NCI-H345 (cell line): ENCODE measurements at regions not wholly inside any gene's neighbourhood (a gene's known extent, or its start where the extent isn't known, plus 50 kb on each side); places are given as distances from the start of the nearest gene placed in this dataset.

Source experiments
- DNase-seq: peaks from one replicate; lab custom pipeline; 2025; lab: John Stamatoyannopoulos, UW

- DNase-seq, result no peak
These were observed 83.2 kb downstream of the CEBPB start for GRCh38 chr20:50273601-50274491.

- DNase-seq, result no peak
These were observed 84.2 kb downstream of the CEBPB start for GRCh38 chr20:50274570-50275430.

DNA sequence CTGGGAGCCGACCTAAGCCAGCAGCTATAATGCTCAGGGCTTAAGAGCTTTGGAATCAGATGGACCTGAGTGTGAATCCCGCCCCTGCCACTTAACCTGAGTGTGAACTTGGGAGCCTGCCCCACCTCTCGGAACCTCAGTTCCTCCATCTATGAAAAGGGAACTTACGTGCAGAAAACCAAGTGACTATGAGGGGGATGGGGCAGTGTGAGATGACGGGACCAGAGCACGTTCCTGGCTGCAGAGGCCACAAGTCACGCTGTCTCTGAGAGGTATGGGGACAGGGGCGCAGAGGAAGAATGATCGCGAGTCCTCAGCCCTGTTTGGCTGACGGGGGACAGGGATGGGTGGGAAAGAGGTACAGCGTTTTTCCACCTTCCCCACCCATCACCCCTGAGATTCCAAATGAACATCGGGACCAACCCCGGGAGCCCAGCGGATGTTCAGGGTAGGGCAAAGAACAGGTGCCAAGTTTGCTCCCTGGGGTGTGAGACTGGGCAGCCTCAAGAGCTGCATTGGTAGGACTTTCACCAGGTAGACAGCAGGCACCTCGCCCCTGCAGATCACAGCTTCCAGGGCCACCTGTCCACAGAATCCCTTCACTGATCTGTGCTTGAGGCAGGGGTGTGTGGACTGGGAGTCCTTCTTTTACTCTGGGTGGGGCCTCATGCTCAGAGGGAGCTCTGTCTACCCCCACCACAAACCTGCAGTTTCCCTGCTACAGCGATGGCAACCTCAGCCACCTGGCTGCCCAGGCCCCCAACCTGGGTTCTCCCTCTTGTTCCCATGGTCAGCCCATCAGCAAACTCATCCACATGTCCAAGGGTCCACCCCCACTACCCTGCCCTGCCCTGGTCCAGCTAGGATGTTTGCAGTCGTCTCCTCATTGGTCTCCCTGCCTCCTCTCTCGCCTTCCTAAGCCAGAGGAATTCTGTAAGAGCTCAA, 85.8 kb downstream of the CEBPB start:
- DNase-seq, result no peak

DNA sequence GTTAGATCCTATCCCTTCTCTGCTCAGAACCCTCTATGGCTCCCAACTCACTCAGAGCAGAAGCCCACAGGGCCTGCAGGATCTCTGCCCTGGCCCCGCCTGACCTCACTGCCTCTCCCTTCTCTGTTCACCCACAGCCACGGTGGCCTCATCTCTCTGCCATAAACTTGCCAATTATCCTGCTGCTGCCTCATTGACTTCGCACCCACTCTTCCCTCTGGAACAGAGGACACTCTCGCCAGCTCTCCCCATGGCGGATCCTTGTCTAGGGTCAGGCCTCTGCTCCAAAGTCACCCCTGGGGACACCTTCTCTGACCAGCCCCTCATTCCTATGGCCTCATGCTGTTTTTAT, 86.4 kb downstream of the CEBPB start:
- no peak for DNase-seq

DNA sequence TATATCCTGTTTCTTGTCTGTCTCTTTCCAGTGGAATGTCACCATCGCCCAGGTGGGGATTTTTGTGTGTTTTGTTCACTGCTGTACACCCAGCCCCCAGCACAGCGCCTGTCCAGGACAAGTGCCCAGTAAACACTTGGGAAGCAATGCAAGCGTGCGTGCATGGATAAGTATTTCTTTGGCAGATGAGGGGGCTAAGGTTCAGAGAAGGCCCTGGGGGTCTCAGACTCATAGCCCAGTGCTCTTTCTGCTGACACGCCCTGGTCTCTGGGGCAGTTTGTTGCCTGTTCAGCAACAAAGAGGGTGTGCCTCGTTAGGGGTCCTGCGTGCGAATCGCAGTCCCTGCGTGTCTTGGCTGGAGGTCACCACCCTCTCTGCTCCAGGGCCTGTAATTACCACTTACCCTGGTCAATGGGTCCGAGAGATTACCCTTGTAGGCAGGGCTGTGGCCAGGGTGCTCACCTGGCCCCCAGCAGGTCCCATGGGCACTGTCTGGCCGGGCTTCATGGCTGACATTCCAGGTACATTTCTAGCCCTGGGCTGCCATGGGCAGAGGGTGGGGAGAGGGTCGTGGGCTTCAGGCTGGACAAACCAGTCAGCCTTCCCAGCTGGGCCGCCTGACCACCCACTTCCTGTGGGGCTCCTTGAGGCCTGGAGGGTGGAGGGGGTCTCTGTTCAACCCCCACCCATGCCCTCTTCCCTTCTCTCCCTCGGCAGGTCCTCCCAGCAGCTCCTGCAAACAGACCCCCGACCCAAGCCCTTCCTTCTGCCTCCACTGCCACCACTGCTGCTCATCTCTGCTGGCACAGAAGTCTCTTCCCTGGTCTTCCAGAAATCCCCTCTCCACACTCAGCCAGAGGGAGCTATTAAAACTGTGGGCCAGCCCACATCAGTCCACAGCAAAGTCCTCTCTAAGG, 87.1 kb downstream of the CEBPB start:
- DNase-seq, result no peak

DNA sequence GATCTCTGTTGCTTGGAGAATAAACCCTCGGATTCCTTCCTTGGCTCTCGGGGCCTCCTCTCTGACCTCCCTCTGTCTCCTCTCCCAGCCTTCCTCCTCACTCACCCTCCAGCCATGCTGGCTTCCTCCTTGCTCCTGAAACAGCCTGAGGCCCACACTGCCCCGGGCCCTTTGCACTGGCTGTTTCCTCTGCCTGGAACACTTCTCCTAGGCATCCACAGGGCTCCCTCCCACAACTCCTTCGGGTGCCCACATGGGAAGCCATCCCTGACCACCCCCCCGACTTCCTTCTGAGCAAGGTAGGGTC, 87.7 kb downstream of the CEBPB start:
- no peak for DNase-seq

- no peak for DNase-seq
These were observed 88.3 kb downstream of the CEBPB start for GRCh38 chr20:50278684-50279531.

DNA sequence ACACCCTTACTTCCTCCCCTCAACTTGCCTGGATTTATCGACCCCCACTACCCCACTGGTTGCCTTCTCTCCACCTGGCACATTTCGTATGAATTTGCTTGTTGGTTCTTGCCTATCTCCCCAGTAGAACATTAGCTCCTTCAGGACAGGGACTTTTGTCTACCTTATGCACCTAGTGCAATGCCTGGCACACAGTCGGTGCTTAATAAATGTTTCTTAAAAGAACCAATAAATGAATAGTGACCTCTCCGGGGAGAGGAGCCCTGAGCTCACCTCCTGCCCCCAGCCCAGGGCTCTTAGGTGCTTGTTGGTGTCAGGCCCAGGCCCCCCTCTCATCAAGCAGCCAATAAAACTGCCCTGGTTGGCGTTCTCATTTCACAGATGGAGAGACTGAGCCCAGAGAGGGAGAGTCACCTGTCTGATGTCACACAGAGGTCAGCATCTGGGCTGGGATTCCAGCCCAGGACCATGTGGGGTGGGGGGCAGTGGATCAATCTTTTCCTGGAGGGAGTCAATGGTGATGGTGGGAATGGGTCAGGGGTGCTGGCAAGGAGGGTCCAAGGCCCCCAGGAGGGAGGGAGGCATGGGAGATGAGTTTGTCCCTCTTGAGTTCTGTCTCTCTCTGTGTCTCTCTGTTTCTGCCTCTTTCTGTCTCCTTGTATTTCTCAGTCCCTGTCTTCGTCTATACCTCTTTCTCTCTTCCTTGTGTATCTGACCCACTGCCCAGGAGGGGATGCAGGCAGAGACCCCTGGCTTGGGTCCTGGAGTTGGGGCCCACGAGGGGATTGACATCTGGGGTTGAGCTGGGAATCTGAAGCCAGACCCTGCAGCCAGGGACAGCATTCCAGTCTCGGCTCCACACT, 89.6 kb downstream of the CEBPB start:
- DNase-seq, result no peak

- DNase-seq, result no peak
These were observed 90.4 kb downstream of the CEBPB start for GRCh38 chr20:50280851-50281655.

DNA sequence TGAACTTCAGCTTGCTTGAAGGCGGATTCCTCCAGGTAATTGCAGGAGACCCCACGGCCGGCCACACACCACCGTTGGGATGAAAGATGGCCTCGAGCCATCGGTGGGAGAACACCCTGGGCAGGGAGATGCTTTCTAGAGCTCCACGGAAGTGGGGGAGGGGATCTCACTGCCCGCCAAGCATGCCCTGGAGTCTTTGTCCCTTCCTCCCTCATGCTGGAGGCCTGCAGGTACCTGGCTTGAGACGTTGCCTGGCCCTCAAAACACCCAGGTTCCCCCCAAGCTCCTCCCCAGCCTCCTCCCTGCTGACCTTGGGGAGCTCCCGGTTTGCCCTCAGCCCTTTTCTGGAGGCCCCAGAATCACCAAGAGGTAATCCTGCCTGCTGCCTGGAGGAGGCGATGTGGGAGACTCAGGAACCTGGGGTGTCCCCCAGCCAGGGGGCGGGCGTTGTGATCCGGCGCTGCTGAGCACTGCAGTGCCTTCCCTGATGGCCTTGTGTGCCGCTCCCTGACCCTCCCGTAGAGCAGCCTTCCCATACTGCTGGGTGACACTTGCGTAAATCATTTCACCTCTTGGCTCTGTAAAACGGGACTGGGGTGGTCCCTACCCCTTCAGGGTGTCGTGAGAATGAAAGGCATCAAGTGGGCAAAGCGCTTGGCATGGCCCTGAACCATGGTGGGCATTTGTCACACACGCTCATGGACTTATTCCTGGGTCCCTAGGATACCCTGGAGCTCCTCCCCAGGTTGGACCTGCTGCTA, 91.4 kb downstream of the CEBPB start:
- DNase-seq, result no peak

DNA sequence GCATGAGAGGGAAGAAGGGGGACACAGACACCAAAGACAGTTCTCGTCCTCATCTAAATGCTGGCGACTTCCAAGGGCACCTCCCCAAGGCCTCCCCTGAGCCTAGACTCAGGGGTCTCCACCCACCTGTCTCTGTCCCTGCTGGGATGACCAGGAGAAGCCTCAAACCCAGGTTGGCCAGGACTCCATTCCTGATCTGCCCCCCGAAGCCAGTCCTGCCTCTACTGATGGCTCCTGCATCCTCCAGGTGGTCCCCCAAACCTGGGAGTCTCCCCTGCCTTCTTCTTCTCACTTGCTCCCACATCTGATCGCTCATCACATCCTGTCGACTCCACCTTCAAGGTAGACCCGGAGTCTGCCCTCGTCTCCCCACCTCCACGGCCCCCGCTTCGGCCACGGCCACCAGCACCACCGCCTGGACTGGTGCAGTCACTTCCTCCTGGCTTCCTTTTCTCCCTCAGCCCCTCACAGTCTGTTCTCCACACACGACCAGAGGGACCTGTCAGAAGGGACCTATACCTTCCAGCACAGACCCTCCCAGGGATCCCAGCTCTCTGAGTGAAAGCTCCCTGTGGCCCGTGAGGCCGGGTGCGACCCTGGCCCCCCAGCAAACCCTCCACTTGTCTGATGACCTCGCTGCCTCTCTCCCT, 92.1 kb downstream of the CEBPB start:
- no peak for DNase-seq

DNA sequence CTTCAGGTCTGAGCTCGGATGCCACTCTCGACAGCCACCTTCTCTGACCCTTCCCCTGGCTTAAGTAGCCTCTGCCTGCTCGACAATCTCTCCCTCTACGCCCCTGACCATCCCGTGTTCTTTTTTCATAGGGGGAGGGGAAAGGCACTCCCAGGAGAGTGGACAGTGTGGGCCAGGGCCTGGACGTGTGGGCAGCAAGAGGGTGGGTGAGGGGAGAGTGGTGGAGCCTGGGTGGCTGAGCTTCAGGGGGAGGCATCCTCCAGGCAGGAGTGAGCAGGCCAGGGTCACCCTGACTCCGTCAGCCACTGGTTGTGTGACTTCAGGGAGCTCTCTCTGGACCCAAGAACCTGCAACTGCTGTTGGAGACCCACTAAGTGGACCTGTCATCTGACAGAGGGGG, 92.7 kb downstream of the CEBPB start:
- DNase-seq, result no peak

- peak; percentile 71 for DNase-seq
These were observed 93.5 kb downstream of the CEBPB start for GRCh38 chr20:50283922-50284810.

GRCh38 chr20:50284811-50285375, 94.3 kb downstream of the CEBPB start:
- DNase-seq, result no peak

- DNase-seq, result no peak
These were observed 94.9 kb downstream of the CEBPB start for GRCh38 chr20:50285376-50286173.
